Prostate gland (tissue), 2 donors: ENCODE measurements at regions not wholly inside any gene's neighbourhood (a gene's known extent, or its start where the extent isn't known, plus 50 kb on each side); places are given as distances from the start of the nearest gene placed in this dataset.

ENCODE experiments used
- CTCF ChIP-seq, 4 experiments: fragments of 200-600 bp in 2 of 4; fragments of 450-650 bp in 2 of 4; sonication (generic) in 2 of 4; IDR thresholded peaks; 1 replicate in 3 of 4; 2 replicates in 1 of 4; pipeline ENCODE4 v1.5.1; 2016 to 2019; ENCODE audit warnings: antibody characterized with exemption in 4 of 4, mild to moderate bottlenecking in 2 of 4, moderate library complexity in 2 of 4
- POLR2AphosphoS5 ChIP-seq: sonication (generic); formaldehyde crosslinking; IDR thresholded peaks from one replicate; pipeline ENCODE4 v1.6.1; 2017; ENCODE audit warnings: antibody characterized with exemption

GRCh38 chr14:95808371-95808770, 68.3 kb upstream of the TUNAR start:
- no peak for TF ChIP-seq CTCF (IDR thresholded peaks at IDR 0.05)
- TF ChIP-seq POLR2AphosphoS5, result no peak
